ENCODE measurements at regions not wholly inside any gene's neighbourhood (a gene's known extent, or its start where the extent isn't known, plus 50 kb on each side); places are given as distances from the start of the nearest gene placed in this dataset. TPM values are rescaled to one million over a fixed set of nuclear protein-coding genes. Genes with fewer than 3 reads are reported as not detected.
"Not testable (repeated sequence)": the region's sequence is repeated elsewhere in the genome, so short reads cannot be mapped to it uniquely, and the experiment has no call there.

DNA sequence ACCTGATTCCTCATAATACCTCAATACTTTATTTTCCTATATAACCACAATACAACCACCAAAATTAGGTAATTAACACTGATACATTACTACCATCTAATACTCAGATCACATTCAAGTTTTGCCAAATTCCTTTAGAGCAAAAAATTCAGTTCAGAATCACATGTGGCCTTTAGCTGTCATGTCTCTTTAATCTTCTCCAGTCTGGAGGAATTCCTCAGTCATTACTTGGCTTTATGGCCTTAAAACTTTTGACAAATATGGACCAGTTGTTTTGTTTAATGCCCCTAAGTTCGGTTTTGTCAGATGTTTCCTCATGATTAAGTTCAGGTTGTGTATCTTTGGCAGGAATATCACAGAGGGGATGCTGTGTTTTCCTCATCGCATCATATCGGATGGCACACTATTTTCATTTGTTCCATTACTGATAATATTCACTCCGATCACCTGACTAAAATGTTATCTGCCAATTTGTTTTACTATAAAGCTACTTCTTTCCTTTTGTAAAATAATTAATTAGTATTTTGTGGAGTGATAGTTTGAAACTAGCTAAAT lies 51.2 kb upstream of the AKIRIN2 start:
- intact Hi-C loops (cut with DNase I), result no loop called here
- WGBS, 2 donors, result 55 to 58% methylated on average over 4 of the region's 4 CpGs
- H3K27me3 ChIP-seq, result no peaks in the 10 kb centered on the region
- ATAC-seq (no peak), DNase-seq (no peak)
- TF ChIP-seq, protein P1, sequence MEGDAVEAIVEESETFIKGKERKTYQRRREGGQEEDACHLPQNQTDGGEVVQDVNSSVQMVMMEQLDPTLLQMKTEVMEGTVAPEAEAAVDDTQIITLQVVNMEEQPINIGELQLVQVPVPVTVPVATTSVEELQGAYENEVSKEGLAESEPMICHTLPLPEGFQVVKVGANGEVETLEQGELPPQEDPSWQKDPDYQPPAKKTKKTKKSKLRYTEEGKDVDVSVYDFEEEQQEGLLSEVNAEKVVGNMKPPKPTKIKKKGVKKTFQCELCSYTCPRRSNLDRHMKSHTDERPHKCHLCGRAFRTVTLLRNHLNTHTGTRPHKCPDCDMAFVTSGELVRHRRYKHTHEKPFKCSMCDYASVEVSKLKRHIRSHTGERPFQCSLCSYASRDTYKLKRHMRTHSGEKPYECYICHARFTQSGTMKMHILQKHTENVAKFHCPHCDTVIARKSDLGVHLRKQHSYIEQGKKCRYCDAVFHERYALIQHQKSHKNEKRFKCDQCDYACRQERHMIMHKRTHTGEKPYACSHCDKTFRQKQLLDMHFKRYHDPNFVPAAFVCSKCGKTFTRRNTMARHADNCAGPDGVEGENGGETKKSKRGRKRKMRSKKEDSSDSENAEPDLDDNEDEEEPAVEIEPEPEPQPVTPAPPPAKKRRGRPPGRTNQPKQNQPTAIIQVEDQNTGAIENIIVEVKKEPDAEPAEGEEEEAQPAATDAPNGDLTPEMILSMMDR (IDR thresholded peaks at IDR 0.05), result no peak
- no peak for TF ChIP-seq POLR2A (IDR thresholded peaks at IDR 0.05)
- H3K4me1 ChIP-seq, result no peaks in the 10 kb centered on the region
- no peak overlapping the region for H3K27ac ChIP-seq
- no peaks in the 10 kb centered on the region for H3K36me3 ChIP-seq (replicated peaks in 1 of 2; ENCODE audit: insufficient read depth in 1 of 2, low read depth in 2 of 2)
- H3K9me3 ChIP-seq, result no peaks in the 10 kb centered on the region
- H3K4me3 ChIP-seq, result no peak overlapping the region

DNA sequence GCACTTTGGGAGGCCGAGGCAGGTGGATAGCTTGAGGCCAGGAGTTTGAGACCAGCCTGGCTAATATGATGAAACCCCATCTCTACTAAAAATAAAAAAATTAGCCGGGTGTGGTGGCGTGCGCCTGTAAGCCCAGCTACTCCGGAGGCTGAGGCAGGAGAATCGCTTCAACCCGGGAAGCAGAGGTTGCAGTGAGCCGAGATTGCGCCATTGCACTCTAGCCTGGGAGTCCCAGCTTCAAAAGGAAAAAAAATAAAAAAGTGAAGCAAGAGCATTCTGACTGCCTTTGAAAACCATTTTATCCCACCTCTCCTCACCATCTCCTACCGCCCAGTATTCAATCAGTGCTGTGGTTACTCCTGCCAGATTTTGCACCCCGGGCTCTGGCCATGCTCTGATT lies 50.5 kb upstream of the AKIRIN2 start:
- H3K36me3 ChIP-seq (replicated peaks in 1 of 2; ENCODE audit: insufficient read depth in 1 of 2, low read depth in 2 of 2); H3K9me3 ChIP-seq; H3K27me3 ChIP-seq; ATAC-seq; DNase-seq; H3K27ac ChIP-seq; intact Hi-C loops (cut with DNase I); H3K4me1 ChIP-seq; H3K4me3 ChIP-seq: not testable (repeated sequence)
- WGBS, 2 donors, result 88% methylated on average over 11 of the region's 11 CpGs

Small RNA genes lying in the stretch of these regions (small RNA-seq; reads per million reads assigned to genes)
- gene RF00019 (not detected), gene RN7SL183P (not detected)

All from body of pancreas (tissue), 4 donors.